Right lung (tissue), 2 donors: ENCODE measurements at regions not wholly inside any gene's neighbourhood (a gene's known extent, or its start where the extent isn't known, plus 50 kb on each side); places are given as distances from the start of the nearest gene placed in this dataset.
"Not testable (repeated sequence)": the region's sequence is repeated elsewhere in the genome, so short reads cannot be mapped to it uniquely, and the experiment has no call there.

ENCODE experiments used
- DNase-seq, 2 donors: peaks; one replicate each; pipeline ENCODE4 v3.0.0-alpha.2; 2013

- DNase-seq, result not testable (repeated sequence)
These were observed 53.6 kb upstream of the PLGLB1 start for GRCh38 chr2:87075054-87075790.

- DNase-seq, result peak in 1 of 2 donors; percentile 17
These were observed 54.2 kb upstream of the PLGLB1 start for GRCh38 chr2:87075791-87076252.

- DNase-seq, result peak; percentile 87 to 89
These were observed 54.8 kb upstream of the PLGLB1 start for GRCh38 chr2:87076253-87077123.

- DNase-seq, result not testable (repeated sequence)
These were observed 55.4 kb upstream of the PLGLB1 start for GRCh38 chr2:87077124-87077446.

- DNase-seq, result not testable (repeated sequence)
These were observed 60.1 kb upstream of the PLGLB1 start for GRCh38 chr2:87081727-87082126.

GRCh38 chr2:87088079-87088478 lies 66.4 kb upstream of the PLGLB1 start:
- DNase-seq, result not testable (repeated sequence)

GRCh38 chr2:87089401-87089800 lies 67.8 kb upstream of the PLGLB1 start:
- DNase-seq, result not testable (repeated sequence)

- not testable (repeated sequence) for DNase-seq
These were observed 71.6 kb upstream of the PLGLB1 start for GRCh38 chr2:87093252-87093651.

GRCh38 chr2:87093937-87094529 lies 72.4 kb upstream of the PLGLB1 start:
- not testable (repeated sequence) for DNase-seq

GRCh38 chr2:87095804-87096203 lies 74.2 kb upstream of the PLGLB1 start:
- not testable (repeated sequence) for DNase-seq

GRCh38 chr2:87128761-87129553 lies 107.3 kb upstream of the PLGLB1 start:
- not testable (repeated sequence) for DNase-seq

GRCh38 chr2:87132577-87132976 lies 110.9 kb upstream of the PLGLB1 start:
- DNase-seq, result not testable (repeated sequence)

- DNase-seq, result not testable (repeated sequence)
These were observed 130.3 kb upstream of the PLGLB1 start for GRCh38 chr2:87151835-87152493.

GRCh38 chr2:87174454-87174853 lies 152.8 kb upstream of the PLGLB1 start:
- not testable (repeated sequence) for DNase-seq

- DNase-seq, result not testable (repeated sequence)
These were observed 161.7 kb upstream of the PLGLB1 start for GRCh38 chr2:87183373-87183772.

GRCh38 chr2:87184260-87184659 lies 162.6 kb upstream of the PLGLB1 start:
- DNase-seq, result not testable (repeated sequence)

- not testable (repeated sequence) for DNase-seq
These were observed 167.6 kb upstream of the PLGLB1 start for GRCh38 chr2:87189214-87189613.

GRCh38 chr2:87193336-87193735 lies 171.7 kb upstream of the PLGLB1 start:
- not testable (repeated sequence) for DNase-seq

GRCh38 chr2:87194254-87194999 lies 172.8 kb upstream of the PLGLB1 start:
- not testable (repeated sequence) for DNase-seq
